Natural killer cell treated with Interleukin-12 subunit alpha and Interleukin-12 subunit beta and Interleukin-15 and Interleukin-18, amount 100 ng/mL, for 72 hours (primary cell): ENCODE measurements at regions not wholly inside any gene's neighbourhood (a gene's known extent, or its start where the extent isn't known, plus 50 kb on each side); places are given as distances from the start of the nearest gene placed in this dataset.
"Not testable (repeated sequence)": the region's sequence is repeated elsewhere in the genome, so short reads cannot be mapped to it uniquely, and the experiment has no call there.

Experiments used
- ATAC-seq, 2 donors: fragments of 150-1000 bp; cut with Tn5 transposase in 1 of 2; sonication (Bioruptor Pico), chemical (Tn5 transposase) in 1 of 2; 2 replicates each; pipeline ENCODE4 v1.10.0; 2021
- DNase-seq: peaks from one replicate; pipeline ENCODE4 v3.0.0; 2022; ENCODE audit warnings: low spot score
- H3K27ac Mint-ChIP-seq, 2 donors: 1 replicate in 1 of 2; 2 replicates in 1 of 2; pipeline ENCODE4 v1.8.0; 2022; ENCODE audit warnings: mixed read lengths in 2 of 2, mild to moderate bottlenecking in 1 of 2, moderate library complexity in 1 of 2
- H3K27me3 Mint-ChIP-seq, 2 donors: 1 replicate in 1 of 2; 2 replicates in 1 of 2; pipeline ENCODE4 v1.8.0; 2022; ENCODE audit warnings: mixed read lengths in 2 of 2
- H3K36me3 Mint-ChIP-seq: one replicate; pipeline ENCODE4 v1.8.0; 2022; ENCODE audit warnings: mixed read lengths
- H3K4me1 Mint-ChIP-seq, 2 donors: 1 replicate in 1 of 2; 2 replicates in 1 of 2; pipeline ENCODE4 v1.8.0; 2022; ENCODE audit warnings: low read depth in 2 of 2, mixed read lengths in 2 of 2, mild to moderate bottlenecking in 1 of 2
- H3K4me3 Mint-ChIP-seq: one replicate; pipeline ENCODE4 v1.8.0; 2022; ENCODE audit warnings: mixed read lengths
- H3K9me3 Mint-ChIP-seq: 2 replicates; pipeline ENCODE4 v1.8.0; 2022; ENCODE audit warnings: mixed read lengths

DNA sequence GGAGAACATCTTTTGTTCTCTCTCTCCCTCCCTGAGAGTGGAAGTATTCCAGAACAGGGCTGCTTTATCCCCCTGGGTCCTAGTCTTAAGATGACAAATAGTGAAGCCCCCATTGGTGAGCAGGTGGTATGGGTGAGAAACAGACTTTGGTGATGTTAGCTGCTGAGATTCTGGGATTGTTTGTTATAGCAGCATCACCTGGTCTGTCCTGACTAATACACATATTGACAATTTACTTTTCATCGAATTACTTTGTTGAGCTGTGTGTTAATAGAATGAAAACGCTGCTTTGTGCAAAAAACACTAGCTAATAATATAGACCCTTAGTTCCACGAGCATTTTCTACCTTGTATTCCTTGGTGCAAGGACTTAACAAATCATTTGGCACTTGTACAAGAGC is 133.5 kb downstream of the ASMT start:
- no peaks in the 10 kb centered on the region for H3K27me3 Mint-ChIP-seq
- H3K4me3 Mint-ChIP-seq = no peak overlapping the region
- peaks cover 21% of the 10 kb centered on the region for H3K36me3 Mint-ChIP-seq
- DNase-seq (no peak), ATAC-seq (no peak)
- no peak overlapping the region for H3K27ac Mint-ChIP-seq
- H3K9me3 Mint-ChIP-seq = no peaks in the 10 kb centered on the region
- H3K4me1 Mint-ChIP-seq = peaks cover 5 to 8% of the 10 kb centered on the region in 2 donors

DNA sequence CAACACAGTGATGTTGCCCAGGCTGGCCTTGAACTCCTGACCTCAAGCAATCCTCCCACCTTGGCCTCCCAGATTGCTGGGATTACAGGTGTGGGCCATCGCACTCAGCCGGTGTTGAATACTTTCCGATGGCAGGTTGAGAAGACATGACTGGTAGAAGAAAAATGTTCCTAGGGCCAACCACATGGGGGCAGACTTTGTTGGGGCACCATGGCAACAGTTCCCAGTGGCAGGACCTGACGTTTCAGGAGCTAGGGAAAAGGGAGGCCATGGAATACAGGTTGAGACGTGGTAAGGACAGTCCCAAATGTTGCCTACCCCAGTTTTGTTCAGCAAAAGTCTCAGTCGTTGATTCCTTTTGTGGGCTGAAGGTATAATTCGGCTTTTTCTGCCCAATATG is 134.6 kb downstream of the ASMT start:
- no peaks in the 10 kb centered on the region for H3K27me3 Mint-ChIP-seq

DNA sequence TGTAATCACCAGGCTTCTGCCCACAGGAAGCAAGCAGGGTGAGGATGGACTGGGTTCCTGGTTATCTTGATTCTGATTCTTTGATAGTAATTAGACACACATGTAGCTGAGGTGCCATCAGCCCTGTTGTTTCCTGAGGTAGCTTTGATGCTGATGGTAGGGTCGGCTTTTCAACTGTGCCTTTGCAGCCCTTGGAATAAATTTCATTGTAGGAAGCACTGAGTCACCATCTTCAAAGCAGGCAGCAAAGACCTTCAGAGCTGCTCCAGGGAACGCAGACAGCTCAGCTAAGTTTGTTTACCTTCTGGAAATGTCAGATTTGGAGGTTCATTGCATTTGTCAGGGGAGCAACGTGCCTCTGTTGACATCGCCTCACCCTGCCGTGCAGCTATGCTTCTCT is 135.4 kb downstream of the ASMT start:
- no peak for ATAC-seq
- Mint-ChIP-seq H3K4me3 (no peak overlapping the region), H3K27ac (no peak overlapping the region), H3K4me1 (peaks cover 5 to 8% of the 10 kb centered on the region in 2 donors), H3K9me3 (no peaks in the 10 kb centered on the region), H3K27me3 (no peaks in the 10 kb centered on the region), H3K36me3 (peaks cover 9% of the 10 kb centered on the region)
- DNase-seq = no peak

More for the DNA sequence above, 134.6 kb downstream of the ASMT start:
- H3K36me3 Mint-ChIP-seq = peaks cover 15% of the 10 kb centered on the region
- no peaks in the 10 kb centered on the region for H3K9me3 Mint-ChIP-seq
- no peak for DNase-seq
- H3K27ac Mint-ChIP-seq = no peak overlapping the region
- ATAC-seq = no peak
- no peak overlapping the region for H3K4me3 Mint-ChIP-seq
- peaks cover 5 to 8% of the 10 kb centered on the region in 2 donors for H3K4me1 Mint-ChIP-seq

DNA sequence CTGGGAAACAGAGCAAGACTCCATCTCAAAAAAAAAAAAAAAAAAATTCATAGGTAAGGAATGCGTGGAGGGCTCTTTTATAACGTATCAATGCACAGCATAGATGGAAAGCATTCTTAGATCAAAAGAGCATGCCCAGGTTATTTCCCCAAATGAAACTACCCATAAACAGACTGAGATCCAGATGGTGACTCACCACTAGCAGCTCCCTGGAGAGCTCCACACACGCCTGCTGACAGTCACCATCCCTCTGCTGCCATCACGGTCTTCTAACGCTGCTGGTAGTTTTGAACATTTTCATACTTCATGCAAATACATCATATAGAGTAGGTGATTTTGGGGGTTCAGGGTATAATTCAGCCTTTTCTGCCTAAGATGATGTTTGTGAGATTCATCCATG is 136.9 kb downstream of the ASMT start:
- Mint-ChIP-seq H3K36me3 (peaks cover 15% of the 10 kb centered on the region), H3K4me3 (no peak overlapping the region), H3K27me3 (no peaks in the 10 kb centered on the region), H3K27ac (no peak overlapping the region), H3K9me3 (no peaks in the 10 kb centered on the region), H3K4me1 (peaks cover 5 to 8% of the 10 kb centered on the region in 2 donors)
- DNase-seq = no peak
- no peak for ATAC-seq

DNA sequence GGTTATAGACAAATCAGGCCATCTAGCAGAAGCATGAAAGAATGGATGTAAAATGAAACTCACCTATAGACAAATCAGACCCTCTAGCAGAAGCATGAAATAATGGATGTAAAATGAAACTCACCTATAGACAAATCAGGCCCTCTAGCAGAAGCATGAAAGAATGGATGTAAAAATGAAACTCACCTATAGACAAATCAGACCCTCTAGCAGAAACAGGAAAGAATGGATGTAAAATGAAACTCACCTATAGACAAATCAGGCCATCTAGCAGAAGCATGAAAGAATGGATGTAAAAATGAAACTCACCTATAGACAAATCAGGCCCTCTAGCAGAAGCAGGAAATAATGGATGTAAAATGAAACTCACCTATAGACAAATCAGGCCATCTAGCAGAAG is 137.9 kb downstream of the ASMT start:
- not testable (repeated sequence) for H3K27ac Mint-ChIP-seq, DNase-seq, H3K4me3 Mint-ChIP-seq, ATAC-seq, H3K27me3 Mint-ChIP-seq, H3K4me1 Mint-ChIP-seq, H3K9me3 Mint-ChIP-seq
- peaks cover 18% of the 10 kb centered on the region for H3K36me3 Mint-ChIP-seq

DNA sequence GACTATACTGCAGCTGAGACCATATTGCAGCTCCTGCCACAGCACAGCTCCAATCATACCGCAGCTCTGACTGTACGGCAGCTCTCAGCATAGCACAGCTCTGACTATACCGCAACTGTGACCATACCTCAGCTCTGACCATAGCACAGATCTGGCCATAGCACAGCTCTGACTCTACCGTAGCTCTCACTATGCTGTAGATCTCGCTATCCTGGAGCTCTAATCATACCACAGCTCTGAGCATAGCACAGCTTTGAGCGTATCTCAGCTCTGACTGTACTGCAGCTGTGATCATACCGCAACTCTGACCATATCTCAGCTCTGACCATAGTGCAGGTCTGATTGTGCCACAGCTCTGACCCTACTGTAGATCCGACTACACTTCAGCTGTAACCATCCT is 139.2 kb downstream of the ASMT start:
- peaks cover 10% of the 10 kb centered on the region for H3K36me3 Mint-ChIP-seq

DNA sequence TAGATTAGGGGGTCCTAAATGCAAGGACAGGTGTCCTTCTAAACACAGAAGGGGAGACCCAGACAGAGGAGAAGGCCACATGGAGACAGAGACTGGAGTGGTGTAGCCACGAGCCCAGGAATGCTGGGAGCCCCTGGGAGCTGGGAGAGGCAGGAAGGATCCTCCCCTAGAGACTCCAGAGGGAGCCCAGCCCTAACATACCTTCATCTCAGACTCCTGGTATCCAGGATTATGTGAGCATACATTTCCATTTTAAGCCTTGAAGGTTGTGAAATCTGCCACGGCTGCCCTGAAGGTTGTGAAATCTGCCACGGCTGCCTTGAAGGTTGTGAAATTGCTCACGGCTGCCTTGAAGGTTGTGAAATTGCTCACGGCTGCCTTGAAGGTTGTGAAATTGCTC is 148.4 kb downstream of the ASMT start:
- peaks cover 4% of the 10 kb centered on the region for H3K36me3 Mint-ChIP-seq
- H3K27ac Mint-ChIP-seq = peak overlapping the region; percentile 54 to 77
- peaks cover 6 to 13% of the 10 kb centered on the region in 2 donors for H3K4me1 Mint-ChIP-seq
- no peaks in the 10 kb centered on the region for H3K27me3 Mint-ChIP-seq
- H3K4me3 Mint-ChIP-seq = no peak overlapping the region
- H3K9me3 Mint-ChIP-seq = no peaks in the 10 kb centered on the region
- ATAC-seq = no peak
- no peak for DNase-seq

More for the DNA sequence above, 139.2 kb downstream of the ASMT start:
- H3K9me3 Mint-ChIP-seq = peaks cover 3% of the 10 kb centered on the region
- H3K4me1 Mint-ChIP-seq = peaks cover 5 to 11% of the 10 kb centered on the region in 2 donors
- ATAC-seq (no peak), DNase-seq (no peak)
- H3K27ac Mint-ChIP-seq = no peak overlapping the region
- H3K27me3 Mint-ChIP-seq = no peaks in the 10 kb centered on the region
- H3K4me3 Mint-ChIP-seq = no peak overlapping the region

DNA sequence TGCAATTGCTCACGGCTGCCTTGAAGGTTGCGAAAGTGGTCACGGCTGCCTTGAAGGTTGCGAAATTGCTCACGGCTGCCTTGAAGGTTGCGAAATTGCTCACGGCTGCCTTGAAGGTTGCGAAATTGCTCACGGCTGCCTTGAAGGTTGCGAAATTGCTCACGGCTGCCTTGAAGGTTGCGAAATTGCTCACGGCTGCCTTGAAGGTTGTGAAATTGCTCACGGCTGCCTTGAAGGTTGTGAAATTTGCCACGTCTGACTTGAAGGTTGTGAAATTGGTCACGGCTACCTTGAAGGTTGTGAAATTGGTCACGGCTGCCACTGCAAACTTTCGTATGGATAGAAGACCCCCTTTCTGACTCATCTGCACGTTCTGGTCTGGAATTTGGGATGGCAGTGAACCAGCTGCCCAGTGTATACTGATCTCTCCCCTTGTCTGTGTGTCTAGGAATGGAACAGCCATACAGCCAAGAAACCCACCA is 150.1 kb downstream of the ASMT start:
- not testable (repeated sequence) for H3K9me3 Mint-ChIP-seq, H3K27me3 Mint-ChIP-seq, H3K36me3 Mint-ChIP-seq, DNase-seq, H3K4me3 Mint-ChIP-seq
- ATAC-seq = peak in 1 of 2 donors; percentile 65
- H3K27ac Mint-ChIP-seq = peak overlapping the region; percentile 62 to 81
- H3K4me1 Mint-ChIP-seq = peaks cover 6 to 10% of the 10 kb centered on the region in 2 donors

DNA sequence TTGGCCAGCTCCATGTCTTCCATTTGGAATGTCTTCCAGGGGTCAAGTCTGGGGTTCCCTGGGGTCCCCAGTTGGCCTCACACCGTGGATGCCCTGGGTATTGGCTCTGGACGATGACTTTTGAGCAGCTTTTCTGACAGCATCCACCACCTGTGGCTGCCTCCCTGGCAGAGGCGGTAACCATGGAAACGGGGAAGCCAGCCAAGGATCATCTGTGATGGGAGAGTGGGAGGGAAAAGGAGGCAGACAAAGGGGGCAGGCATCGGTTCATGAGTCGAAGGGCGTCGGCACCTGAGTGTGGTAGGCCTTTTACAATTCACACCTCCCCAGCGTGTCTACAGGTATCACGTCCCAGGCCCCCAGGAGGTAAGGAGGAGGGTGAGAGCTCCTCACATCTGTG is 152.2 kb downstream of the ASMT start:
- H3K36me3 Mint-ChIP-seq = peaks cover 11% of the 10 kb centered on the region
- no peak for DNase-seq
- peak overlapping the region in 1 of 2 donors; percentile 83 for H3K27ac Mint-ChIP-seq
- H3K4me1 Mint-ChIP-seq = peaks cover 6 to 10% of the 10 kb centered on the region in 2 donors
- H3K4me3 Mint-ChIP-seq = no peak overlapping the region
- H3K9me3 Mint-ChIP-seq = peaks cover 9% of the 10 kb centered on the region
- ATAC-seq = no peak
- H3K27me3 Mint-ChIP-seq = no peaks in the 10 kb centered on the region

DNA sequence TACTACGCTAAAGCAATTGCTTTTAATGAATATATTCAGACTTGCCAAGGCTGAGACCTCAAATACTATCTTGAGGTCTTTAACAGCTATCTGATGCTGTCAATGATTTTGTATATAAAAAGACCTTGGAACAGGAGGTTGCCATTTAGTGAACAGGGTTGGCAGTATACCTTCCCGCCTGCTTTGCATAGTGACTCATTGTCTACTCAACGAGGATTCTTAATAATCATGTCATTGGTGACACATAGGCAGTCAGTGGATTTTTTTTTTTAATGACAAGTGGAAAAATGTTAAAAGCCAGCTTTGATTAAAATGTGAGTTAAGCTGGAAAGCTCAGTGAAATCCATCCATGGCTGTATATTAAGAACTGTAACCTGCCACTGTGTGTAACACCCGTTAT is 164.0 kb downstream of the ASMT start:
- H3K4me1 Mint-ChIP-seq = no peaks in the 10 kb centered on the region
- H3K4me3 Mint-ChIP-seq = no peak overlapping the region
- DNase-seq (no peak), ATAC-seq (no peak)
- no peaks in the 10 kb centered on the region for H3K9me3 Mint-ChIP-seq
- H3K27me3 Mint-ChIP-seq = no peaks in the 10 kb centered on the region
- H3K36me3 Mint-ChIP-seq = no peaks in the 10 kb centered on the region
- no peak overlapping the region for H3K27ac Mint-ChIP-seq

DNA sequence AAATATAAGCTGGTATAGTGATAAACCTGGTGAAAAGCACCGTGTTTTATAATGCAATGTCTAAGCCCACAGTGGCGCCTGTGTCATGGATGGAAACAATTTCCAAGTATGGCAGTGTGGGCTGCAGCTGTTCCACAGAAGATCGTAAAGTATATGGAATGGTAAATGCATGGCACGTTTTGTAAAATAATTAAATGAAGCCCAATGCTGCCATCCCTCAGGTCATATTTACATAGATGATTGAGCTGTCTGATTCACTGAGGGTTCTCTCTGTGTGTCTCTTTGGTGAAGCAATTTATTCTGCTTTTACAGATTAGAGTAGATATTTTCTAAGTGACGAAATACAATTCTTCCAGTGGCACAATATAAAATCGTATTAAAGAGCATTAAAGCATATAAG is 164.8 kb downstream of the ASMT start:
- Mint-ChIP-seq H3K27ac (no peak overlapping the region), H3K27me3 (no peaks in the 10 kb centered on the region), H3K9me3 (no peaks in the 10 kb centered on the region), H3K36me3 (no peaks in the 10 kb centered on the region), H3K4me1 (no peaks in the 10 kb centered on the region), H3K4me3 (no peak overlapping the region)
- ATAC-seq (no peak), DNase-seq (no peak)

DNA sequence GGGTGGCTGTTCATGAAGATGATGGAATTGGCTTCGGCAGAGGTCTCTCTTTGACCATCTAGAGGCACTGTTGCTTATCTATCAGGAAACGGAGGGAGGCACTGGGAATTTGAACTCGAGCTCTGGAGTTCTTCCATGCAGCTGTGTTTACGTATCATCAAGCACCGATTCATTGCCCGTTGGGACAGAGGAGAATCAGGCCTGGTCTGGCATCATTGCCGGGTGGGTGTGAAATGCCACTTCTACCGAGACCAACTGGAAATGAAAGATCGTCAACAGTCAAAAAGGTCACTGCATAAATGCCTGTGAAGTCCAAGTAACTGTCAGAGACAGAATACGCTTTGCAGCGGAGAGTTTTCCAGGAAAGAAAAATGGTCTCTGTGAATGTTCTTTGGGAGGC is 166.9 kb downstream of the ASMT start:
- Mint-ChIP-seq H3K9me3 (peaks cover 6% of the 10 kb centered on the region), H3K27ac (no peak overlapping the region), H3K27me3 (no peaks in the 10 kb centered on the region), H3K4me1 (no peaks in the 10 kb centered on the region), H3K4me3 (no peak overlapping the region), H3K36me3 (peaks cover 9% of the 10 kb centered on the region)
- DNase-seq (no peak), ATAC-seq (no peak)

DNA sequence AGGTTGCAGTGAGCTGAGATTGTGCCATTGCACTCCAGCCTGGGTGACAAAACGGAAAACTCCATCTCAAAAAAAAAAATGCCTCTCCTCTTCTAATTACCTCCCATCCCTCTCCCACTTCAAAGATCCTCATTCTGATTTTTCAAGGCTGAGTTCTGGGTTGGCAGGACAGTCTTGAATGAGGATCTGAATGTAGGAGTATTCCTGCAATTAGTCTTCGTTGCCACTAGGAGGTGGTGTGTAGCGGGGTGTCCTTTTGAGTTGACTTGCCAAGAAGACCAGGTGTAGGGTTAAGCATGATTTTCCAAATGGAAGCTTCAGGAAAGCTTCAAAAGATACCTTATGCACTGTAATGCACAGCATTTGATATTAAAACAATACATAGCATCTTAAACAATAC is 169.9 kb downstream of the ASMT start:
- no peaks in the 10 kb centered on the region for H3K4me1 Mint-ChIP-seq
- H3K27me3 Mint-ChIP-seq = no peaks in the 10 kb centered on the region
- DNase-seq = no peak
- ATAC-seq = no peak
- H3K9me3 Mint-ChIP-seq = peaks cover 6% of the 10 kb centered on the region
- H3K36me3 Mint-ChIP-seq = peaks cover 9% of the 10 kb centered on the region
- no peak overlapping the region for H3K4me3 Mint-ChIP-seq
- H3K27ac Mint-ChIP-seq = no peak overlapping the region

DNA sequence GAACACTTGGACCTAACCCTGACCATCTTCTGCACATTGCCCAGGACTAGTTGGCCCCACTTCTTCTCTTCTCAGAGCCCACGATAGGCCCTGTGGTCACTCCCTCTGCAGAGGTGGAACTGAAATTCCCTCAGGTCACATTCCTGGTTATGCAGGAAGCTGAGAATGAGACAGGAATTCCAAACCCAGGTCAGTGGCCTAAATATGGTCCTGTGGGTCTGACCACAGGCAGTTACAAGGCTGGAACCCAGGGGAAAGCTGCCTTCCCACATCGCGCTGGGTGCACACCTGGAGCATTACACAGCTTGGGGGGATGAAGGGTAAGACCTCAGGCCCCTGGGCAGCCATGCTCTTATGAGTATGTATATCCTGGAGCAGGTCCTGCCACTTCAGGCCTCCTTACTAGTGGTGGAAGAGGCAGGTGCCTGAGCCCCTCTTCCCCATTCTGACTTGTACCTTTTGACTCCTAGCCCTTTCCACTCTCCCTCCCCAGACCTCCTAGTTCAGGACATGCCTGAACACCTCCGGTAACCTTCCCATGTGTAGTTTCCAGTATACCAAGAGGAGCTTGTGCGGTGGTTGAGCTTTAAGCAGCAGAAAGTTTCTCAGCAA is 173.5 kb downstream of the ASMT start:
- ATAC-seq = no peak
- peaks cover 6% of the 10 kb centered on the region for H3K9me3 Mint-ChIP-seq

DNA sequence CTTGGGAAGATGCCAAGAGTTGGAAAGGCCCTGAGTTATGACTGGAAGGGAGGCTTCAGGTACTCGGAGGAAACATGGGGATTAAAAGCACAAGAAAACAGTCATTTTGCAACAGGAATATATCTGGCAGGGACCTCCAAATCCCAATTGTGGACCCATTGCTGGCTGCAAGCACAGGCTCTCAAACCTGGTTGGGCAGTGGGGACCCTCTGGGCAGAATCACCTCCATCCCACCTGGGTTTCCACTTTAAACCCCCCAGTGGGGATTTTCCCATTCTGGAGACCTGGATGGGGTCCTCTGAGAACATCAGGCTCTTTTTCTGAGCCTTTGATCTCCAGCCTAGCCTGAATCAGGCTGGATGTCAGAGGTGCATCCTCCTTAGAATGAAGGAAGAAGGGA is 177.8 kb downstream of the ASMT start:
- H3K4me3 Mint-ChIP-seq = no peak overlapping the region
- DNase-seq (no peak), ATAC-seq (no peak)
- H3K36me3 Mint-ChIP-seq = no peaks in the 10 kb centered on the region
- no peaks in the 10 kb centered on the region for H3K9me3 Mint-ChIP-seq
- no peaks in the 10 kb centered on the region for H3K4me1 Mint-ChIP-seq
- H3K27me3 Mint-ChIP-seq = no peaks in the 10 kb centered on the region
- H3K27ac Mint-ChIP-seq = no peak overlapping the region

More for the DNA sequence above, 173.5 kb downstream of the ASMT start:
- Mint-ChIP-seq H3K27me3 (no peaks in the 10 kb centered on the region), H3K4me1 (no peaks in the 10 kb centered on the region), H3K36me3 (peaks cover 9% of the 10 kb centered on the region), H3K27ac (no peak overlapping the region), H3K4me3 (no peak overlapping the region)
- no peak for DNase-seq
